ENCODE measurements at regions not wholly inside any gene's neighbourhood (a gene's known extent, or its start where the extent isn't known, plus 50 kb on each side); places are given as distances from the start of the nearest gene placed in this dataset.

GRCh38 chr17:55561973-55562495 is 50.8 kb upstream of the SMIM36 start:
- H3K4me3 ChIP-seq (ENCODE audit: low read depth, poor library complexity, severe bottlenecking) = no peak overlapping the region
- intact Hi-C loops (cut with DNase I; ENCODE audit: low total_unique reads) = no loop called here
- TF ChIP-seq POLR2A (IDR thresholded peaks at IDR 0.05) = no peak
- no peak for TF ChIP-seq CTCF (IDR thresholded peaks at IDR 0.05)
- DNase-seq (ENCODE audit: low spot score in 2 of 2) = no peak
- 86 to 97% methylated on average over 4 of the region's 4 CpGs for WGBS, 2 donors

- TF ChIP-seq CTCF (IDR thresholded peaks at IDR 0.05) (no peak), POLR2A (IDR thresholded peaks at IDR 0.05) (no peak)
- WGBS, 2 donors = 93 to 95% methylated on average over 26 of the region's 26 CpGs
- H3K4me3 ChIP-seq (ENCODE audit: low read depth, poor library complexity, severe bottlenecking) = no peak overlapping the region
- DNase-seq (ENCODE audit: low spot score in 2 of 2) = no peak
- intact Hi-C loops (cut with DNase I; ENCODE audit: low total_unique reads) = no loop called here
These were observed 50.2 kb upstream of the SMIM36 start for GRCh38 chr17:55561316-55561972.

Measured in lower leg skin (tissue), 4 donors.